ENCODE measurements at regions not wholly inside any gene's neighbourhood (a gene's known extent, or its start where the extent isn't known, plus 50 kb on each side); places are given as distances from the start of the nearest gene placed in this dataset.

DNA sequence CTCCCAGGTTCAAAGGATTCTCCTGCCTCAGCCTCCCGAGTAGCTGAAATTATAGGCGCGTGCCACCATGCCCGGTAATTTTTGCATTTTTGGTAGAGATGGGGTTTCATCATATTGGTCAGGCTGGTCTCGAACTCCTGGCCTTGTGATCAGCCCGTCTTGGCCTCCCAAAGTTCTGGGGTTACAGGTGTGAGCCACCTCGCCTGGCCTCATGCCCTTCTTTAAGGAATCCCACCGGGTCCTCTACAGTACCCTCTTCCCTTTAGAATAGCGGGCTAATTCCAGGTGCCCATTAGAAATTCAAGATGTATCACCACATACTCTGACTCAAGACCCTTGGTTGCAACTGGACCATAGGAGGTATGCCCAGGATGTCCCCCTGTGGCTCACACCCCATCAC is 74.2 kb upstream of the ZNF536 start:
- TF ChIP-seq, protein P1, sequence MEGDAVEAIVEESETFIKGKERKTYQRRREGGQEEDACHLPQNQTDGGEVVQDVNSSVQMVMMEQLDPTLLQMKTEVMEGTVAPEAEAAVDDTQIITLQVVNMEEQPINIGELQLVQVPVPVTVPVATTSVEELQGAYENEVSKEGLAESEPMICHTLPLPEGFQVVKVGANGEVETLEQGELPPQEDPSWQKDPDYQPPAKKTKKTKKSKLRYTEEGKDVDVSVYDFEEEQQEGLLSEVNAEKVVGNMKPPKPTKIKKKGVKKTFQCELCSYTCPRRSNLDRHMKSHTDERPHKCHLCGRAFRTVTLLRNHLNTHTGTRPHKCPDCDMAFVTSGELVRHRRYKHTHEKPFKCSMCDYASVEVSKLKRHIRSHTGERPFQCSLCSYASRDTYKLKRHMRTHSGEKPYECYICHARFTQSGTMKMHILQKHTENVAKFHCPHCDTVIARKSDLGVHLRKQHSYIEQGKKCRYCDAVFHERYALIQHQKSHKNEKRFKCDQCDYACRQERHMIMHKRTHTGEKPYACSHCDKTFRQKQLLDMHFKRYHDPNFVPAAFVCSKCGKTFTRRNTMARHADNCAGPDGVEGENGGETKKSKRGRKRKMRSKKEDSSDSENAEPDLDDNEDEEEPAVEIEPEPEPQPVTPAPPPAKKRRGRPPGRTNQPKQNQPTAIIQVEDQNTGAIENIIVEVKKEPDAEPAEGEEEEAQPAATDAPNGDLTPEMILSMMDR (IDR thresholded peaks at IDR 0.05) = no peak
- TF ChIP-seq POLR2A (IDR thresholded peaks at IDR 0.05) = no peak

Measured in thyroid gland (tissue), 4 donors.